GM23338 (cell line): ENCODE measurements at regions not wholly inside any gene's neighbourhood (a gene's known extent, or its start where the extent isn't known, plus 50 kb on each side); places are given as distances from the start of the nearest gene placed in this dataset.

ENCODE experiments used
- ATAC-seq: fragments of 200-7000 bp; cut with Tn5 transposase; 3 replicates; pipeline ENCODE4 v1.9.1; 2020
- DNase-seq: peaks from one replicate; pipeline ENCODE4 v3.0.0-alpha.2; 2015; ENCODE audit warnings: low spot score
- H2AFZ ChIP-seq: fragments of 200-600 bp; sonication (generic); 2 replicates; pipeline ENCODE4 v1.8.0; 2016; ENCODE audit warnings: antibody characterized with exemption, mild to moderate bottlenecking, moderate library complexity
- H3F3A ChIP-seq: fragments of 200-600 bp; sonication (generic); replicated peaks from 2 replicates; pipeline ENCODE4 v1.8.0; 2017; ENCODE audit warnings: antibody characterized with exemption, mixed run types, low read depth
- H3K27ac ChIP-seq: fragments of 200-600 bp; sonication (generic); 2 replicates; pipeline ENCODE4 v1.6.1; 2016; ENCODE audit warnings: low read depth
- H3K27me3 ChIP-seq: fragments of 200-600 bp; sonication (generic); 2 replicates; pipeline ENCODE4 v1.8.0; 2016; ENCODE audit warnings: mild to moderate bottlenecking, mixed run types, moderate library complexity; ENCODE audit not compliant: insufficient read depth
- H3K36me3 ChIP-seq: fragments of 200-600 bp; sonication (generic); 2 replicates; pipeline ENCODE4 v1.8.0; 2016; ENCODE audit warnings: mild to moderate bottlenecking; ENCODE audit not compliant: insufficient read depth
- H3K4me1 ChIP-seq: fragments of 200-600 bp; sonication (generic); 2 replicates; pipeline ENCODE4 v1.8.0; 2016; ENCODE audit warnings: mild to moderate bottlenecking, moderate library complexity; ENCODE audit not compliant: insufficient read depth
- H3K4me2 ChIP-seq: fragments of 200-600 bp; sonication (generic); 2 replicates; pipeline ENCODE4 v1.7.1; 2017; ENCODE audit warnings: mixed run types
- H3K4me3 ChIP-seq: fragments of 200-600 bp; sonication (generic); 2 replicates; pipeline ENCODE4 v1.6.1; 2016; ENCODE audit warnings: mixed run types
- H3K79me2 ChIP-seq: fragments of 200-600 bp; sonication (generic); replicated peaks from 2 replicates; pipeline ENCODE4 v1.8.0; 2017; ENCODE audit warnings: mild to moderate bottlenecking; ENCODE audit not compliant: insufficient read depth
- H3K9me2 ChIP-seq: fragments of 200-600 bp; sonication (generic); 2 replicates; pipeline ENCODE4 v1.8.0; 2017; ENCODE audit not compliant: insufficient read depth
- H4K20me1 ChIP-seq: fragments of 200-600 bp; sonication (generic); replicated peaks from 2 replicates; pipeline ENCODE4 v1.8.0; 2017; ENCODE audit warnings: mild to moderate bottlenecking; ENCODE audit not compliant: insufficient read depth
- H3K27ac Mint-ChIP-seq: 2 replicates; pipeline ENCODE4 v1.8.0; 2020; ENCODE audit warnings: inconsistent platforms, mild to moderate bottlenecking, moderate library complexity, mixed read lengths
- H3K27me3 Mint-ChIP-seq: 3 replicates; pipeline ENCODE4 v1.8.0; 2022; ENCODE audit warnings: low read depth, mild to moderate bottlenecking, moderate library complexity, mixed read lengths, inconsistent platforms; ENCODE audit not compliant: insufficient read depth, poor library complexity
- H3K36me3 Mint-ChIP-seq: 3 replicates; pipeline ENCODE4 v1.8.0; 2021; ENCODE audit warnings: low read depth, mild to moderate bottlenecking, inconsistent platforms, moderate library complexity, mixed read lengths
- H3K4me1 Mint-ChIP-seq: 3 replicates; pipeline ENCODE4 v1.8.0; 2020; ENCODE audit warnings: mild to moderate bottlenecking, inconsistent platforms, mixed read lengths
- H3K4me3 Mint-ChIP-seq: 3 replicates; pipeline ENCODE4 v1.8.0; 2021; ENCODE audit warnings: moderate library complexity, mild to moderate bottlenecking, inconsistent platforms, mixed read lengths
- H3K9me3 Mint-ChIP-seq: 3 replicates; pipeline ENCODE4 v1.8.0; 2020; ENCODE audit warnings: moderate library complexity, mild to moderate bottlenecking, inconsistent platforms, mixed read lengths
- CREB1 ChIP-seq: fragments of 250-450 bp; sonication (Bioruptor Pico); IDR thresholded peaks from 2 replicates; pipeline ENCODE4 v1.5.0; 2020; ENCODE audit warnings: low read depth, mild to moderate bottlenecking, moderate library complexity
- EZH2 ChIP-seq: fragments of 200-600 bp; sonication (generic); IDR thresholded peaks from one replicate; pipeline ENCODE4 v1.8.0; 2017; ENCODE audit warnings: antibody characterized with exemption, mild to moderate bottlenecking, low read depth; ENCODE audit not compliant: unreplicated experiment
- EZH2phosphoT487 ChIP-seq: fragments of 200-600 bp; sonication (generic); IDR thresholded peaks from one replicate; pipeline ENCODE4 v1.8.1; 2018; ENCODE audit warnings: antibody characterized with exemption; ENCODE audit not compliant: unreplicated experiment
- JUNB ChIP-seq: IDR thresholded peaks from one replicate; pipeline ENCODE4 v1.6.1; 2016; ENCODE audit warnings: antibody characterized with exemption; ENCODE audit not compliant: unreplicated experiment
- NANOG ChIP-seq: IDR thresholded peaks from 2 replicates; pipeline ENCODE4 v1.6.1; 2016; ENCODE audit warnings: antibody characterized with exemption, borderline replicate concordance
- POLR2AphosphoS5 ChIP-seq: IDR thresholded peaks from 2 replicates; pipeline ENCODE4 v1.6.1; 2016; ENCODE audit warnings: antibody characterized with exemption, low read depth
- STAT1 ChIP-seq: IDR thresholded peaks from one replicate; pipeline ENCODE4 v1.6.1; 2016; ENCODE audit warnings: antibody characterized with exemption; ENCODE audit not compliant: unreplicated experiment
- ZNF114 ChIP-seq: fragments of 250-450 bp; sonication (Bioruptor Pico); IDR thresholded peaks from 2 replicates; pipeline ENCODE4 v1.5.0; 2020; ENCODE audit warnings: mild to moderate bottlenecking, moderate library complexity
- ZNF331 ChIP-seq: fragments of 250-450 bp; sonication (Bioruptor Pico); IDR thresholded peaks from 2 replicates; pipeline ENCODE4 v1.5.0; 2020; ENCODE audit warnings: low read depth, mild to moderate bottlenecking, moderate library complexity
- TF ChIP-seq, protein P1 (sequence below): IDR thresholded peaks from one replicate; pipeline ENCODE4 v1.6.1; 2018; ENCODE audit warnings: antibody characterized with exemption; ENCODE audit not compliant: unreplicated experiment

- DNase-seq (no peak), ATAC-seq (no peak)
- H3K27ac ChIP-seq = no peak overlapping the region
- H4K20me1 ChIP-seq = no peaks in the 10 kb centered on the region
- 0 out of 2 replicates have a peak, but pooled peaks cover 5% of the 10 kb centered on the region for H3K4me1 ChIP-seq
- no peaks in the 10 kb centered on the region for H3K27me3 ChIP-seq
- H2AFZ ChIP-seq = no peak overlapping the region
- Mint-ChIP-seq H3K4me1 (no peaks in the 10 kb centered on the region), H3K36me3 (no peaks in the 10 kb centered on the region), H3K27ac (no peak overlapping the region), H3K27me3 (peaks cover 1% of the 10 kb centered on the region), H3K4me3 (no peak overlapping the region), H3K9me3 (no peaks in the 10 kb centered on the region; the same call in 2 of the 3 replicates)
- TF ChIP-seq NANOG = no peak
- TF ChIP-seq ZNF331 (CRISPR knock-in tag) = no peak
- TF ChIP-seq CREB1 (CRISPR knock-in tag) = no peak
- TF ChIP-seq, protein P1, sequence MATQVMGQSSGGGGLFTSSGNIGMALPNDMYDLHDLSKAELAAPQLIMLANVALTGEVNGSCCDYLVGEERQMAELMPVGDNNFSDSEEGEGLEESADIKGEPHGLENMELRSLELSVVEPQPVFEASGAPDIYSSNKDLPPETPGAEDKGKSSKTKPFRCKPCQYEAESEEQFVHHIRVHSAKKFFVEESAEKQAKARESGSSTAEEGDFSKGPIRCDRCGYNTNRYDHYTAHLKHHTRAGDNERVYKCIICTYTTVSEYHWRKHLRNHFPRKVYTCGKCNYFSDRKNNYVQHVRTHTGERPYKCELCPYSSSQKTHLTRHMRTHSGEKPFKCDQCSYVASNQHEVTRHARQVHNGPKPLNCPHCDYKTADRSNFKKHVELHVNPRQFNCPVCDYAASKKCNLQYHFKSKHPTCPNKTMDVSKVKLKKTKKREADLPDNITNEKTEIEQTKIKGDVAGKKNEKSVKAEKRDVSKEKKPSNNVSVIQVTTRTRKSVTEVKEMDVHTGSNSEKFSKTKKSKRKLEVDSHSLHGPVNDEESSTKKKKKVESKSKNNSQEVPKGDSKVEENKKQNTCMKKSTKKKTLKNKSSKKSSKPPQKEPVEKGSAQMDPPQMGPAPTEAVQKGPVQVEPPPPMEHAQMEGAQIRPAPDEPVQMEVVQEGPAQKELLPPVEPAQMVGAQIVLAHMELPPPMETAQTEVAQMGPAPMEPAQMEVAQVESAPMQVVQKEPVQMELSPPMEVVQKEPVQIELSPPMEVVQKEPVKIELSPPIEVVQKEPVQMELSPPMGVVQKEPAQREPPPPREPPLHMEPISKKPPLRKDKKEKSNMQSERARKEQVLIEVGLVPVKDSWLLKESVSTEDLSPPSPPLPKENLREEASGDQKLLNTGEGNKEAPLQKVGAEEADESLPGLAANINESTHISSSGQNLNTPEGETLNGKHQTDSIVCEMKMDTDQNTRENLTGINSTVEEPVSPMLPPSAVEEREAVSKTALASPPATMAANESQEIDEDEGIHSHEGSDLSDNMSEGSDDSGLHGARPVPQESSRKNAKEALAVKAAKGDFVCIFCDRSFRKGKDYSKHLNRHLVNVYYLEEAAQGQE = no peak
- TF ChIP-seq POLR2AphosphoS5 = no peak
- TF ChIP-seq EZH2 = no peak
- TF ChIP-seq STAT1 = no peak
- TF ChIP-seq EZH2phosphoT487 = no peak
- TF ChIP-seq JUNB = no peak
- TF ChIP-seq ZNF114 = no peak
- H3F3A ChIP-seq = no peaks in the 10 kb centered on the region
- no peaks in the 10 kb centered on the region for H3K79me2 ChIP-seq
- 0 out of 2 replicates have a peak, but pooled peaks cover 4% of the 10 kb centered on the region for H3K9me2 ChIP-seq
- no peaks in the 10 kb centered on the region for H3K36me3 ChIP-seq
- H3K4me2 ChIP-seq = no peak overlapping the region
- no peak overlapping the region for H3K4me3 ChIP-seq
Observed at GRCh38 chr16:80117556-80118130, 423.1 kb upstream of the DYNLRB2 start.

GRCh38 chr16:80116711-80117110 is 424.1 kb upstream of the DYNLRB2 start:
- no peak overlapping the region for H3K27ac Mint-ChIP-seq
- H3K4me3 Mint-ChIP-seq = no peak overlapping the region
- ATAC-seq (no peak), DNase-seq (no peak)
- Histone ChIP-seq H4K20me1 (no peaks in the 10 kb centered on the region), H3K9me2 (peaks cover 5% of the 10 kb centered on the region; the same call in 1 of the 2 replicates), H3K4me1 (0 out of 2 replicates have a peak, but pooled peaks cover 5% of the 10 kb centered on the region), H3F3A (no peaks in the 10 kb centered on the region), H3K27ac (no peak overlapping the region), H3K79me2 (no peaks in the 10 kb centered on the region), H3K4me3 (no peak overlapping the region), H3K27me3 (no peaks in the 10 kb centered on the region), H3K36me3 (no peaks in the 10 kb centered on the region), H3K4me2 (no peak overlapping the region), H2AFZ (no peak overlapping the region)
- H3K36me3 Mint-ChIP-seq = no peaks in the 10 kb centered on the region
- H3K9me3 Mint-ChIP-seq = no peaks in the 10 kb centered on the region; the same call in 2 of the 3 replicates
- peaks cover 3% of the 10 kb centered on the region for H3K27me3 Mint-ChIP-seq
- H3K4me1 Mint-ChIP-seq = no peaks in the 10 kb centered on the region
- TF ChIP-seq EZH2 = no peak
- TF ChIP-seq, protein P1 = no peak
- TF ChIP-seq ZNF114 = no peak
- TF ChIP-seq POLR2AphosphoS5 = no peak
- no peak for TF ChIP-seq JUNB
- TF ChIP-seq STAT1 = no peak
- TF ChIP-seq CREB1 (CRISPR knock-in tag) = no peak
- TF ChIP-seq NANOG = no peak
- TF ChIP-seq ZNF331 (CRISPR knock-in tag) = no peak
